22Rv1 (cell line): ENCODE measurements at regions not wholly inside any gene's neighbourhood (a gene's known extent, or its start where the extent isn't known, plus 50 kb on each side); places are given as distances from the start of the nearest gene placed in this dataset.

ENCODE experiments used
- CTCF ChIP-seq: fragments of 450-650 bp; IDR thresholded peaks from 2 replicates; pipeline ENCODE4 v1.5.1; 2017; ENCODE audit warnings: mild to moderate bottlenecking
- ZFX ChIP-seq: fragments of 450-650 bp; IDR thresholded peaks from 2 replicates; pipeline ENCODE4 v1.6.1; 2017; ENCODE audit warnings: antibody characterized with exemption, borderline replicate concordance

- TF ChIP-seq CTCF (no peak), ZFX (no peak)
These were observed 182.6 kb downstream of the BCL11A start for GRCh38 chr2:60370814-60371213.
